ENCODE measurements at regions not wholly inside any gene's neighbourhood (a gene's known extent, or its start where the extent isn't known, plus 50 kb on each side); places are given as distances from the start of the nearest gene placed in this dataset.

DNA sequence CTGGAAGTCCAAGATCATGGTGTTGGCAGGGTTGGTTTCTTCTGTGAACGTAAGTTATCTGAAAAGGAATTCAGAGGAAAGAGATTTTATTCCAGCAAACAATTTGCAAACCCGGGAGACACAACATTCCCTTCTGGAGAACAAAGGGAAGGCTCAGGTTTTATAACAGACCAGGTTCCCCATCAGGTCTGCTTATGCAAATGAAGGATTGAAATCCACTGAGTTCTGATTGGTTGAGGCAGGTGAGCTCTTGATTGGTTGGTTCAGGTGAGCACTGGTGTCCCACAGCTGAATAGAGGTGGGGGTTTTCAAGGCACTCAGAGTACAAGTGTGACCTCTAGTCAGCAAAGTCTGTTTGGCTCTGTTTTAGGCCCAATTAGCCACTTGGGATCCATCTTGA, 1306.8 kb downstream of the TBC1D22A start:
- Histone ChIP-seq H3K4me3 (replicated peaks in 1 of 3; ENCODE audit: insufficient read depth in 1 of 3, low read depth in 2 of 3, low read length in 3 of 3) (no peak overlapping the region), H3K9me3 (ENCODE audit: low read length) (no peaks in the 10 kb centered on the region), H3K4me2 (ENCODE audit: low read depth, low read length) (no peak overlapping the region), H3K36me3 (replicated peaks in 1 of 2; ENCODE audit: control insufficient read depth in 1 of 2, insufficient read depth in 2 of 2, low read length in 2 of 2) (no peaks in the 10 kb centered on the region), H3K27ac (ENCODE audit: extremely low read length, insufficient read depth, low read length) (no peak overlapping the region), H3K9ac (ENCODE audit: insufficient read depth, low read depth, low read length) (no peak overlapping the region), H4K20me1 (ENCODE audit: insufficient read depth, low read length) (no peaks in the 10 kb centered on the region), H3K4me1 (ENCODE audit: insufficient read depth, low read length) (no peaks in the 10 kb centered on the region), H3K27me3 (ENCODE audit: control insufficient read depth in 1 of 2, insufficient read depth in 2 of 2, low read length in 2 of 2) (peaks cover 0 to 14% of the 10 kb centered on the region in 2 experiments; a peak in 4 of 5 replicates), H3K79me2 (ENCODE audit: insufficient read depth, low read length) (no peaks in the 10 kb centered on the region), H2AFZ (ENCODE audit: low read length) (no peak overlapping the region)
- WGBS (ENCODE audit: low lambda C conversion rate), result 6% methylated on average over 2 of the region's 2 CpGs
- intact Hi-C loops (cut with micrococcal nuclease; ENCODE audit: unreplicated experiment), result no loop called here
- TF ChIP-seq, protein P1, sequence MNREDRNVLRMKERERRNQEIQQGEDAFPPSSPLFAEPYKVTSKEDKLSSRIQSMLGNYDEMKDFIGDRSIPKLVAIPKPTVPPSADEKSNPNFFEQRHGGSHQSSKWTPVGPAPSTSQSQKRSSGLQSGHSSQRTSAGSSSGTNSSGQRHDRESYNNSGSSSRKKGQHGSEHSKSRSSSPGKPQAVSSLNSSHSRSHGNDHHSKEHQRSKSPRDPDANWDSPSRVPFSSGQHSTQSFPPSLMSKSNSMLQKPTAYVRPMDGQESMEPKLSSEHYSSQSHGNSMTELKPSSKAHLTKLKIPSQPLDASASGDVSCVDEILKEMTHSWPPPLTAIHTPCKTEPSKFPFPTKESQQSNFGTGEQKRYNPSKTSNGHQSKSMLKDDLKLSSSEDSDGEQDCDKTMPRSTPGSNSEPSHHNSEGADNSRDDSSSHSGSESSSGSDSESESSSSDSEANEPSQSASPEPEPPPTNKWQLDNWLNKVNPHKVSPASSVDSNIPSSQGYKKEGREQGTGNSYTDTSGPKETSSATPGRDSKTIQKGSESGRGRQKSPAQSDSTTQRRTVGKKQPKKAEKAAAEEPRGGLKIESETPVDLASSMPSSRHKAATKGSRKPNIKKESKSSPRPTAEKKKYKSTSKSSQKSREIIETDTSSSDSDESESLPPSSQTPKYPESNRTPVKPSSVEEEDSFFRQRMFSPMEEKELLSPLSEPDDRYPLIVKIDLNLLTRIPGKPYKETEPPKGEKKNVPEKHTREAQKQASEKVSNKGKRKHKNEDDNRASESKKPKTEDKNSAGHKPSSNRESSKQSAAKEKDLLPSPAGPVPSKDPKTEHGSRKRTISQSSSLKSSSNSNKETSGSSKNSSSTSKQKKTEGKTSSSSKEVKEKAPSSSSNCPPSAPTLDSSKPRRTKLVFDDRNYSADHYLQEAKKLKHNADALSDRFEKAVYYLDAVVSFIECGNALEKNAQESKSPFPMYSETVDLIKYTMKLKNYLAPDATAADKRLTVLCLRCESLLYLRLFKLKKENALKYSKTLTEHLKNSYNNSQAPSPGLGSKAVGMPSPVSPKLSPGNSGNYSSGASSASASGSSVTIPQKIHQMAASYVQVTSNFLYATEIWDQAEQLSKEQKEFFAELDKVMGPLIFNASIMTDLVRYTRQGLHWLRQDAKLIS (CRISPR knock-in tag; IDR thresholded peaks at IDR 0.05), result no peak
- TF ChIP-seq, protein P2, sequence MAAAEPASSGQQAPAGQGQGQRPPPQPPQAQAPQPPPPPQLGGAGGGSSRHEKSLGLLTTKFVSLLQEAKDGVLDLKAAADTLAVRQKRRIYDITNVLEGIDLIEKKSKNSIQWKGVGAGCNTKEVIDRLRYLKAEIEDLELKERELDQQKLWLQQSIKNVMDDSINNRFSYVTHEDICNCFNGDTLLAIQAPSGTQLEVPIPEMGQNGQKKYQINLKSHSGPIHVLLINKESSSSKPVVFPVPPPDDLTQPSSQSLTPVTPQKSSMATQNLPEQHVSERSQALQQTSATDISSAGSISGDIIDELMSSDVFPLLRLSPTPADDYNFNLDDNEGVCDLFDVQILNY (CRISPR knock-in tag; conservative IDR thresholded peaks at IDR 0.05), result no peak
- TF ChIP-seq MLXIP (CRISPR knock-in tag; IDR thresholded peaks at IDR 0.05; ENCODE audit: borderline replicate concordance), result no peak
- TF ChIP-seq ZKSCAN8 (CRISPR knock-in tag; IDR thresholded peaks at IDR 0.05; ENCODE audit: borderline replicate concordance), result no peak
- TF ChIP-seq, protein P3, sequence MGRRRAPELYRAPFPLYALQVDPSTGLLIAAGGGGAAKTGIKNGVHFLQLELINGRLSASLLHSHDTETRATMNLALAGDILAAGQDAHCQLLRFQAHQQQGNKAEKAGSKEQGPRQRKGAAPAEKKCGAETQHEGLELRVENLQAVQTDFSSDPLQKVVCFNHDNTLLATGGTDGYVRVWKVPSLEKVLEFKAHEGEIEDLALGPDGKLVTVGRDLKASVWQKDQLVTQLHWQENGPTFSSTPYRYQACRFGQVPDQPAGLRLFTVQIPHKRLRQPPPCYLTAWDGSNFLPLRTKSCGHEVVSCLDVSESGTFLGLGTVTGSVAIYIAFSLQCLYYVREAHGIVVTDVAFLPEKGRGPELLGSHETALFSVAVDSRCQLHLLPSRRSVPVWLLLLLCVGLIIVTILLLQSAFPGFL (CRISPR knock-in tag; IDR thresholded peaks at IDR 0.05), result no peak
- ATAC-seq (no peak), FAIRE-seq (no peak), DNase-seq (ENCODE audit: low spot score) (no peak)
- in situ Hi-C loops (cut with HindIII; ENCODE audit: extremely low pct_ligation_motif_present, low pct_unique_long_range_greater_than_20kb), result no loop called here
- BruUV-seq (replicated peaks), result no TSS peak
- ChIA-PET POLR2A (no interaction called here), CTCF (ENCODE audit: low intra/inter-chr PET ratio, low total read pairs) (no interaction called here)

Data from HepG2 (cell line).